ENCODE measurements at regions not wholly inside any gene's neighbourhood (a gene's known extent, or its start where the extent isn't known, plus 50 kb on each side); places are given as distances from the start of the nearest gene placed in this dataset.

DNA sequence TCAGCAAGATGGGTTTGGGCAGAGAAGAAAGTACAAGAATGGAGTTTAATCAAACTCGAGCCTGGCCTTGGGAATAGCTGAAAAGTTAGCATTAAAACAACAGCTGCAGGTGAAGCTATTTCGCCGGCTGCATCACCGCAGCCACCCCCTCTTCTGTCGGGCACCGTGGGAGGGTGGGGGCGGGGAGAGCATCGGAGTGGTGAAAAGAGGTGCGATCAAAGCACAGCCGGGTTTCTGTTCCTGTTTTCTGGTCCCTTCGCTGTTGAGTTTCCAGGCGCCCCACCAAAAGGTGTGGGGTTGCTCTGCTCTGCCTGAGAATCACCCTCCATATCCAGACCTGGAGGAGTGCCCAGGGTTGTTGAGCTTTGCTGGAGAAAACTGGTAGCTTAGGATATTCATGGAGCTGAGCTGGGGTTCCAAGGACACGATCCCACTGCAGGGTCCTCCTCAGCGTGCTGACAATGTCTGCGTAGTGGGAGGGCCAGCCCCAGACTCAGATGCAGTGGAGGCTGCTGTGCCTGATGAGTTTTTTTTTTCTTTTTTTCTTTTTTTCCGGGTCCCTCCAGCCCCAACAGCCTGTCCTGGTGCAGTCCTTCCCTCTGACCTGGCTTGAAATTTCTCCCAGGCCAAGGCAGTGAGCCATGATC is 127.5 kb upstream of the C1orf174 start:
- TF ChIP-seq, protein P1, sequence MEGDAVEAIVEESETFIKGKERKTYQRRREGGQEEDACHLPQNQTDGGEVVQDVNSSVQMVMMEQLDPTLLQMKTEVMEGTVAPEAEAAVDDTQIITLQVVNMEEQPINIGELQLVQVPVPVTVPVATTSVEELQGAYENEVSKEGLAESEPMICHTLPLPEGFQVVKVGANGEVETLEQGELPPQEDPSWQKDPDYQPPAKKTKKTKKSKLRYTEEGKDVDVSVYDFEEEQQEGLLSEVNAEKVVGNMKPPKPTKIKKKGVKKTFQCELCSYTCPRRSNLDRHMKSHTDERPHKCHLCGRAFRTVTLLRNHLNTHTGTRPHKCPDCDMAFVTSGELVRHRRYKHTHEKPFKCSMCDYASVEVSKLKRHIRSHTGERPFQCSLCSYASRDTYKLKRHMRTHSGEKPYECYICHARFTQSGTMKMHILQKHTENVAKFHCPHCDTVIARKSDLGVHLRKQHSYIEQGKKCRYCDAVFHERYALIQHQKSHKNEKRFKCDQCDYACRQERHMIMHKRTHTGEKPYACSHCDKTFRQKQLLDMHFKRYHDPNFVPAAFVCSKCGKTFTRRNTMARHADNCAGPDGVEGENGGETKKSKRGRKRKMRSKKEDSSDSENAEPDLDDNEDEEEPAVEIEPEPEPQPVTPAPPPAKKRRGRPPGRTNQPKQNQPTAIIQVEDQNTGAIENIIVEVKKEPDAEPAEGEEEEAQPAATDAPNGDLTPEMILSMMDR (IDR thresholded peaks at IDR 0.05; ENCODE audit: borderline replicate concordance, extremely low read depth, low read length, poor library complexity, severe bottlenecking): no peak
- TF ChIP-seq EZH2 (IDR thresholded peaks at IDR 0.05; ENCODE audit: borderline replicate concordance, low read depth, low read length, severe bottlenecking): no peak

Measured in DND-41 (cell line).